Loucy (cell line): ENCODE measurements at regions not wholly inside any gene's neighbourhood (a gene's known extent, or its start where the extent isn't known, plus 50 kb on each side); places are given as distances from the start of the nearest gene placed in this dataset.

Experiments used
- H2AFZ ChIP-seq: fragments of 200-600 bp; sonication (generic); 2 replicates; pipeline ENCODE4 v1.6.0; 2016; ENCODE audit warnings: antibody characterized with exemption, mild to moderate bottlenecking, low read length, moderate library complexity
- H3F3A ChIP-seq: fragments of 200-600 bp; 2 replicates; pipeline ENCODE4 v1.6.0; 2016; ENCODE audit warnings: antibody characterized with exemption, low read depth, mild to moderate bottlenecking
- H3K27me3 ChIP-seq: fragments of 200-600 bp; sonication (generic); 2 replicates; pipeline ENCODE4 v1.6.1; 2014; ENCODE audit warnings: low read length, mild to moderate bottlenecking; ENCODE audit not compliant: insufficient read depth, poor library complexity, severe bottlenecking
- H3K36me3 ChIP-seq: fragments of 200-600 bp; sonication (generic); 2 replicates; pipeline ENCODE4 v1.6.1; 2016; ENCODE audit warnings: low read length; ENCODE audit not compliant: insufficient read depth
- H3K4me1 ChIP-seq: fragments of 200-600 bp; sonication (generic); 2 replicates; pipeline ENCODE4 v1.5.1; 2014; ENCODE audit warnings: low read length, mild to moderate bottlenecking; ENCODE audit not compliant: insufficient read depth, poor library complexity, severe bottlenecking
- H3K4me2 ChIP-seq: fragments of 200-600 bp; sonication (generic); 2 replicates; pipeline ENCODE4 v1.6.0; 2014; ENCODE audit warnings: antibody characterized with exemption, low read length, low read depth, mild to moderate bottlenecking; ENCODE audit not compliant: poor library complexity, severe bottlenecking
- H3K4me3 ChIP-seq: fragments of 200-600 bp; sonication (generic); 2 replicates; pipeline ENCODE4 v1.5.1; 2014; ENCODE audit warnings: low read length, mild to moderate bottlenecking, mixed read lengths; ENCODE audit not compliant: poor library complexity, severe bottlenecking
- H3K79me2 ChIP-seq: fragments of 200-600 bp; sonication (generic); 2 replicates; pipeline ENCODE4 v1.6.1; 2014; ENCODE audit warnings: low read length; ENCODE audit not compliant: insufficient read depth
- H3K9ac ChIP-seq: fragments of 200-600 bp; sonication (generic); 2 replicates; pipeline ENCODE4 v1.6.0; 2014; ENCODE audit warnings: mild to moderate bottlenecking, low read depth, low read length, moderate library complexity; ENCODE audit not compliant: poor library complexity, severe bottlenecking
- H3K9me2 ChIP-seq: fragments of 200-600 bp; sonication (generic); replicated peaks from 2 replicates; pipeline ENCODE4 v1.6.1; 2016; ENCODE audit warnings: low read depth, low read length, mixed read lengths
- H3K9me3 ChIP-seq: fragments of 200-600 bp; sonication (generic); 2 replicates; pipeline ENCODE4 v1.6.1; 2014; ENCODE audit warnings: mild to moderate bottlenecking, antibody characterized with exemption, low read length, low read depth; ENCODE audit not compliant: insufficient read depth
- H4K20me1 ChIP-seq: fragments of 200-600 bp; sonication (generic); 2 replicates; pipeline ENCODE4 v1.6.0; 2014; ENCODE audit warnings: antibody characterized with exemption, low read length, mild to moderate bottlenecking; ENCODE audit not compliant: insufficient read depth, poor library complexity, severe bottlenecking
- CTCF ChIP-seq: fragments of 200-600 bp; sonication (generic); conservative IDR thresholded peaks from 2 replicates; pipeline ENCODE4 v1.5.1; 2014; ENCODE audit warnings: mild to moderate bottlenecking, antibody characterized with exemption, low read length
- EZH2phosphoT487 ChIP-seq: fragments of 200-600 bp; IDR thresholded peaks from 2 replicates; pipeline ENCODE4 v1.6.1; 2018; ENCODE audit warnings: antibody characterized with exemption, mild to moderate bottlenecking, moderate library complexity, borderline replicate concordance

GRCh38 chr2:200023570-200023969 lies 68.2 kb downstream of the MAIP1 start:
- Histone ChIP-seq H4K20me1 (no peaks in the 10 kb centered on the region), H3F3A (no peaks in the 10 kb centered on the region), H3K79me2 (no peaks in the 10 kb centered on the region), H3K4me1 (no peaks in the 10 kb centered on the region), H3K36me3 (no peaks in the 10 kb centered on the region), H3K9me2 (no peaks in the 10 kb centered on the region), H3K4me2 (no peak overlapping the region), H2AFZ (no peak overlapping the region), H3K9me3 (no peaks in the 10 kb centered on the region), H3K4me3 (no peak overlapping the region), H3K9ac (no peak overlapping the region), H3K27me3 (no peaks in the 10 kb centered on the region)
- TF ChIP-seq EZH2phosphoT487 (no peak), CTCF (no peak)

GRCh38 chr2:200025717-200026116 lies 70.3 kb downstream of the MAIP1 start:
- no peaks in the 10 kb centered on the region for H3K36me3 ChIP-seq
- H2AFZ ChIP-seq, result no peak overlapping the region
- H3K9ac ChIP-seq, result no peak overlapping the region
- no peaks in the 10 kb centered on the region for H3K9me2 ChIP-seq
- no peaks in the 10 kb centered on the region for H3K27me3 ChIP-seq
- no peaks in the 10 kb centered on the region for H3K4me1 ChIP-seq
- no peaks in the 10 kb centered on the region for H3K9me3 ChIP-seq
- no peaks in the 10 kb centered on the region for H3F3A ChIP-seq
- H3K4me3 ChIP-seq, result no peak overlapping the region
- no peak overlapping the region for H3K4me2 ChIP-seq
- no peaks in the 10 kb centered on the region for H4K20me1 ChIP-seq
- TF ChIP-seq CTCF, result no peak
- no peaks in the 10 kb centered on the region for H3K79me2 ChIP-seq

- Histone ChIP-seq H3K9me2 (no peaks in the 10 kb centered on the region), H2AFZ (no peak overlapping the region), H3K4me2 (no peak overlapping the region), H3F3A (no peaks in the 10 kb centered on the region), H3K4me3 (no peak overlapping the region), H3K79me2 (no peaks in the 10 kb centered on the region), H4K20me1 (no peaks in the 10 kb centered on the region), H3K9ac (no peak overlapping the region), H3K4me1 (no peaks in the 10 kb centered on the region), H3K36me3 (no peaks in the 10 kb centered on the region), H3K9me3 (no peaks in the 10 kb centered on the region), H3K27me3 (no peaks in the 10 kb centered on the region)
- no peak for TF ChIP-seq EZH2phosphoT487
- no peak for TF ChIP-seq CTCF
Measured at GRCh38 chr2:200026332-200027230, 71.2 kb downstream of the MAIP1 start.
